ENCODE measurements at regions not wholly inside any gene's neighbourhood (a gene's known extent, or its start where the extent isn't known, plus 50 kb on each side); places are given as distances from the start of the nearest gene placed in this dataset.
"Not testable (repeated sequence)": the region's sequence is repeated elsewhere in the genome, so short reads cannot be mapped to it uniquely, and the experiment has no call there.

- Histone ChIP-seq H3K27ac (no peak overlapping the region), H3K9me3 (no peaks in the 10 kb centered on the region), H3K4me1 (no peaks in the 10 kb centered on the region), H3K4me3 (no peak overlapping the region), H3K27me3 (no peaks in the 10 kb centered on the region), H3K36me3 (no peaks in the 10 kb centered on the region)
- 33 to 40% methylated on average over 1 to 2 of the region's 2 CpGs for whole genome bisulfite sequencing, 2 donors (ENCODE audit: low coverage in 1 of 2)
- TF ChIP-seq EP300 (IDR thresholded peaks at IDR 0.05) (no peak), POLR2A (IDR thresholded peaks at IDR 0.05) (no peak), POLR2AphosphoS5 (IDR thresholded peaks at IDR 0.05) (no peak), CTCF (IDR thresholded peaks at IDR 0.05) (no peak)
- ATAC-seq = no peak
These were observed 413.0 kb upstream of the DPH6 start for GRCh38 chr15:35958975-35959374.

GRCh38 chr15:35963326-35963725, 417.4 kb upstream of the DPH6 start:
- no peak overlapping the region for H3K27ac ChIP-seq
- 93 to 100% methylated on average over 2 of the region's 2 CpGs for WGBS, 2 donors (ENCODE audit: low coverage in 1 of 2)
- no peaks in the 10 kb centered on the region for H3K4me1 ChIP-seq
- H3K27me3 ChIP-seq = no peaks in the 10 kb centered on the region
- no peak for ATAC-seq
- no peak for TF ChIP-seq CTCF (IDR thresholded peaks at IDR 0.05)
- no peak for TF ChIP-seq EP300 (IDR thresholded peaks at IDR 0.05)
- no peak for TF ChIP-seq POLR2AphosphoS5 (IDR thresholded peaks at IDR 0.05)
- no peak for TF ChIP-seq POLR2A (IDR thresholded peaks at IDR 0.05)
- H3K4me3 ChIP-seq = no peak overlapping the region
- H3K9me3 ChIP-seq = no peaks in the 10 kb centered on the region
- no peaks in the 10 kb centered on the region for H3K36me3 ChIP-seq

GRCh38 chr15:35966781-35967180, 420.8 kb upstream of the DPH6 start:
- Histone ChIP-seq H3K36me3 (no peaks in the 10 kb centered on the region), H3K9me3 (no peaks in the 10 kb centered on the region), H3K4me1 (peaks cover 0 to 14% (median 0%) of the 10 kb centered on the region in 3 donors), H3K27me3 (no peaks in the 10 kb centered on the region), H3K4me3 (no peak overlapping the region), H3K27ac (no peak overlapping the region)
- no peak for ATAC-seq
- TF ChIP-seq CTCF (IDR thresholded peaks at IDR 0.05) = no peak
- no peak for TF ChIP-seq EP300 (IDR thresholded peaks at IDR 0.05)
- no peak for TF ChIP-seq POLR2AphosphoS5 (IDR thresholded peaks at IDR 0.05)
- TF ChIP-seq POLR2A (IDR thresholded peaks at IDR 0.05) = no peak
- WGBS, 2 donors (ENCODE audit: low coverage in 1 of 2) = 75 to 91% methylated on average over 1 to 2 of the region's 2 CpGs

- 89 to 100% methylated on average over 3 to 6 of the region's 17 CpGs for WGBS, 2 donors (ENCODE audit: low coverage in 1 of 2)
- H3K27ac ChIP-seq, H3K4me3 ChIP-seq, ATAC-seq, H3K27me3 ChIP-seq, H3K36me3 ChIP-seq, H3K9me3 ChIP-seq: not testable (repeated sequence)
- H3K4me1 ChIP-seq = peaks cover 0 to 18% (median 0%) of the 10 kb centered on the region in 3 donors
These were observed 422.0 kb upstream of the DPH6 start for GRCh38 chr15:35967968-35968367.

- Histone ChIP-seq H3K27me3 (no peaks in the 10 kb centered on the region), H3K4me3 (no peak overlapping the region), H3K9me3 (no peaks in the 10 kb centered on the region), H3K36me3 (no peaks in the 10 kb centered on the region), H3K4me1 (peaks cover 0 to 25% (median 0%) of the 10 kb centered on the region in 3 donors), H3K27ac (no peak overlapping the region)
- WGBS, 2 donors (ENCODE audit: low coverage in 1 of 2) = 17 to 19% methylated on average over 1 of the region's 1 CpG
- TF ChIP-seq POLR2AphosphoS5 (IDR thresholded peaks at IDR 0.05) (no peak), EP300 (IDR thresholded peaks at IDR 0.05) (no peak), CTCF (IDR thresholded peaks at IDR 0.05) (no peak), POLR2A (IDR thresholded peaks at IDR 0.05) (no peak)
- ATAC-seq = no peak
These were observed 427.1 kb upstream of the DPH6 start for GRCh38 chr15:35973029-35973428.

Data from gastroesophageal sphincter (tissue), 4 donors.